ENCODE measurements at regions not wholly inside any gene's neighbourhood (a gene's known extent, or its start where the extent isn't known, plus 50 kb on each side); places are given as distances from the start of the nearest gene placed in this dataset.

DNA sequence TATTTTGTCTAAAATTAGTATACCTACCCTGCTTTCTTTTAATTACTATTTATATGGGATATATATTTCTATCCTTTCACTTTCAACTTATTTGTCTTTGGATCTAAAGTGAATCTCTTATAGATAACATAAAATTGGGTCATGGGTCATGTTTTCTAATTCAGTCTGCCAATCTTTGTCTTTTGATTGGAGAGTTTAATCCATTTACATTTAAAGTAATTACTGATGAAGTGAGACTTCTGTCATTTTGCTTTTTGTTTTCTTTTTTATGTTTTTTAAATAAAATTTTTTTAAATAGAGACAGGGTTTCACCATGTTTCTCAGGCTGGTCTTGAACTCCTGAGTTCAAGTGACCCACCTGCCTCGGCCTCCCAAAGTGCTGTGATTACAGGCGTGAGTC, 50.5 kb upstream of the PRDM1 start:
- no peak for DNase-seq

- DNase-seq: no peak
Observed at GRCh38 chr6:106033806-106034205, 52.3 kb upstream of the PRDM1 start.

DNA sequence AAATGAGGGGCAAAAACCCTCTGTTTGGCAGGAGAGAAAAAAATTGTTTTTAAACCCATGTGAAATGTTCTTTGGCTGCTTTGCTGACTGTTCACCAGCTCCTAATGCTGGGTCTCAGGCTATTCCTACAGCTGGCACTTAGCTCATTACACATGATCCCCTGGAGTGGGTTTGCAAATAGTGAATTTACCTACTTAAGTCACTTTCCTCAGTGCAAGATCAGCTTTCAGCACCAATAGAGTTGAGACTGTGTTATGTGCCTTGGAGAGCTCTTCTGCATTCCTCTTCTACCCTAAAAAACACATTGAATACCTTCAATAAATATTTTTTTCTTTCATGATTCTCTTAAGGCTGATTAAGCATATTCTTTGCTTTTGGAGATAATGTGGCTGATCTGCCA, 58.4 kb upstream of the PRDM1 start:
- DNase-seq: no peak

GRCh38 chr6:106026748-106027715, 59.1 kb upstream of the PRDM1 start:
- DNase-seq: no peak

DNA sequence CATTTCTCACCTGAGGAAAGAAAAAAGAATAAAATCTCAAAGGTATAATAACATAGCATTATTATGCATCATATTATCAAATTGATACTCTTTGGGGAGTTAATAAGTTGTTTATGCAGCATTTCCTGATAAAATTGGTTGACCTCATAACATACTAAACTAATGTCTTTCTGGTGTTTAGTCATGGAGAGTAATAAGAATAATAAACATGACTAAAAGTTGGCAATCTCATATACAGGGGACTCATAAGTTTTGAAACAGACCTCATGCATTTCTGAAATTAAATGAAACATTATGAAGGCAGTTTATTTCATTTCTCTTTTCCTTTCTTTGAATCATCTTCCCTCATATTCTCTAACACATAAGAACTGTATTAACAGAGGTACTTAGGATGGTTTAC, 60.5 kb upstream of the PRDM1 start:
- no peak for DNase-seq

- DNase-seq: no peak
Observed at GRCh38 chr6:106022801-106023200, 63.3 kb upstream of the PRDM1 start.

DNA sequence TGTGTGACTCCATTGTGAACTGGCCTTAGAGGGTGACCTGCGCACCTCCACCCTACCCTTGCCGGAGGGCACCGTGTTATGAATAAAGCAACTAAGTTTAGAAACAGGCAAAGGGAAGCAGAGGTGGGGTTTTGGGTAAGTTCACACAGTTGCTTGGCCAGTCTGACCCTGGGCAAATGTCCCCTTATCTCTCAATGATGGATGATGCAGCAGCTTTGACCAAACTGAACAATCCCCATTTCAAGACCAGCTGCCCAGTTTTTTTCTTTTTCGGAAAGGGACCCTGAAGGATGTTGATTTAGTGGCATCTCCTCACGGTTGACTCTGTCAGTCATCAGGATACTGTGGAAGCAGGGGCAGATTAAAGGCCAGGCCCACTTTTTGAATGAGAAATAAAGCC, 68.7 kb upstream of the PRDM1 start:
- DNase-seq: no peak

GRCh38 chr6:106014955-106015354, 71.2 kb upstream of the PRDM1 start:
- DNase-seq: no peak

- no peak for DNase-seq
Observed at GRCh38 chr6:106011476-106011875, 74.7 kb upstream of the PRDM1 start.

- no peak for DNase-seq
Observed at GRCh38 chr6:106005954-106006353, 80.2 kb upstream of the PRDM1 start.

GRCh38 chr6:106005013-106005412, 81.1 kb upstream of the PRDM1 start:
- no peak for DNase-seq

- DNase-seq: no peak
Observed at GRCh38 chr6:106003268-106003987, 82.7 kb upstream of the PRDM1 start.

GRCh38 chr6:106002005-106002404, 84.1 kb upstream of the PRDM1 start:
- no peak for DNase-seq

DNA sequence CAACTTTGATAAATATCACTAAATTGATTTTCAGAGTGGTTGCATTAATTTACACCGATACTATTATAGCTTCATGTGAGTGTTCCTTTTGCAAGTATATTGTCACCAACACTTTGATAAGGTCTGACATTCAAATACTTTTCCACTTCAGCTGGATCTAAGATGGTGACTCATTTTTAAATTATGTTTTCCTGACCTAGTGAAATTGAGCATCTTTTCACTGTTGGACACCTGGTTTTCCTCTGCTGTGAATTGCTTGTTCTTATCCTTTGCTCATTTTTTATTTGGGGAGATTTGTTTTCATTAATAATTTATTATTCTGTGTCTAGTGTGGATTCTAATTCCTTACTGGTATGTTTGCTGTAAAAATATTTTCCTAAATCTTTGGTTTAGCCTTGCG, 85.2 kb upstream of the PRDM1 start:
- DNase-seq: no peak

DNA sequence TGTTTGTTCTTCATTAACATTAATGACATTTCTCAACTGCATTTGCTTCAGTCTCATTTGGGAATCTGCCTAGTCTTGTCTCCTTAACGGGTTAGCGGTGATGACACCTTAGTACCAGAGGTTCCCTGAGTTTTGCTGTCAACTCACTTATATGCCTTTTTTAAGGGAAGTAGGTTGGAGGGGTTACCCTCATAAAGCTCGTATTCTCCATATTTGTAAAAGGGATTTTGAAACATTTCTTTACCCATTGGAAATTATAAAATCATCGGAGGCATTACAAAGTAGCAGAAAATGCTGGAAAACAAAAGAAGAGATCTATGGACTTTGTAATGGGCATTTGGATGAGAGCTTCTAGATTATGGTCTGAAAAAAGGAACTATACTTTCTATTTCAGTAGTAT, 88.7 kb upstream of the PRDM1 start:
- DNase-seq: no peak

- no peak for DNase-seq
Observed at GRCh38 chr6:105995391-105995865, 90.7 kb upstream of the PRDM1 start.

- DNase-seq: no peak
Observed at GRCh38 chr6:105994591-105995390, 91.3 kb upstream of the PRDM1 start.

- no peak for DNase-seq
Observed at GRCh38 chr6:105994118-105994590, 92.0 kb upstream of the PRDM1 start.

DNA sequence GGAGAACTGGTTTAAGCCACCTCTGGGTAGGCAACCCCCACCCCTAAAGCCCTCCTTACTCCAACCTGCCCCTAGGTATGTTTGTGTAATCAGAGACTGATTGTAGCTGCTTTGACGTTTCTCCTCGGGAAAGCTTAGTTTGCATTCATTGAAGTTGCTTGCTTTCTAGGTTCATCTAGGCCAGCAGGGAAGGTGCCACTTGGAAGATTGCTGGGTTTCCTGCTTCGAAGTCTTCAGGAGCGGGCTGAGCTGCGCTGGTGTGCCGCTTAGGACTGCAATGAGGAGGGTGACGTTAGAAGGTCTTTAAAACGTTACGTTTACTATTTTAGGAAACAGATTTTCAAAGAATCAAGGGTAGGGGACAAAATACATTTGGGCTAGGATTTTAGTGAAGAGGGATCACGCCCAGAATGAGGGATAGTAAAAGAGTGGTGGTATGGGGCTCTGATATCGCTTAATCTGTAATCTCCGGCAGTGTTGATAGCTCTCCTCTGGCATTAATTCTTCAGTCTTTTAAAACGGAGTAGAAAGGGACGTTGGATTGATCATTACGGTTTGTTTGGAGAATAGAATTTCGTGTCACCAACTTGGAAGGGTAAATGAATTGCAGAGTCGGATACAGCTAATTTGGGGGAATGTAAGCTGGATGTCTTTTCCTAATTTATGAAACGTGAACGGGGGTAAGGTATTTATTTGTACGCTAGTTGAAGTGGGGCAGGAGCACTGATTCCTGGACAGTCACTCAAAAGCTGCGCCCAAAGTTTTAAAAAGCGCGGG, 92.6 kb upstream of the PRDM1 start:
- DNase-seq: no peak

DNA sequence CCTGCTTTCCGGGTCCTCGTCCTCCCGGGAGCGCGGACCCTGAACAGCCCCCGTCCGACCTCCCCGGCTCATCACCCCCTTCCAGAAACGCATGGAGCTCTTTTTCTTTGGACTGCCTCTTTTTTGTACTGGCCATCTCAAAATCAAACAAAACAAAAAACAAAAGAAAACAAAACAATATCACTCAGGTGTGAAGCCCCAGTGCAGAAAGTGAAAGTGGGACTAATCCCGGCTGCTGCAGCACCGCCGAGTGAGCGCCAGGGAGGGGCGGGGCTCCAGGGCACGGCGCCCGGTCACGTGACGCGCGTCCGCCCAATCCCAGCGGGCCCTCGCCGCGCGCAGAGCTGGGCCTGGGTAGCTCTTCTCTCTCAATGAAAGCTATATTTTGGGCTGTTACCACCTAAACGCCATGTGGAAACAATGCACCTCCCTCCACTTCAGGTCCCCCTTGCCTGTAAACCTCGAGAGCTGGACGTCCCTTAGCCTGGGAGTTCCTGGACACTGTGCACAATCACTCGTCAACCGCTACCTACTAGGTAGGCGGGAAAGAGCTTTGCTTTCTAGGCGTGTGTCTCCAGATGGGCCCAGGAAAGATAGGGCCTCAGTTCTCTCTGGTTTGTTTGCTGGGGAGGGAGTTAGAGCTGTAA, 93.7 kb upstream of the PRDM1 start:
- DNase-seq: peak; percentile 69

GRCh38 chr6:105991561-105992314, 94.4 kb upstream of the PRDM1 start:
- DNase-seq: peak; percentile 32
